NCI-H2196 treated with DMSO at 0.1 percent for 48 hours (cell line): ENCODE measurements at regions not wholly inside any gene's neighbourhood (a gene's known extent, or its start where the extent isn't known, plus 50 kb on each side); places are given as distances from the start of the nearest gene placed in this dataset.
"Not testable (repeated sequence)": the region's sequence is repeated elsewhere in the genome, so short reads cannot be mapped to it uniquely, and the experiment has no call there.

Experiments used
- DNase-seq: peaks from one replicate; lab custom pipeline; 2025; ENCODE audit not compliant: unreplicated experiment; lab: John Stamatoyannopoulos, UW

DNA sequence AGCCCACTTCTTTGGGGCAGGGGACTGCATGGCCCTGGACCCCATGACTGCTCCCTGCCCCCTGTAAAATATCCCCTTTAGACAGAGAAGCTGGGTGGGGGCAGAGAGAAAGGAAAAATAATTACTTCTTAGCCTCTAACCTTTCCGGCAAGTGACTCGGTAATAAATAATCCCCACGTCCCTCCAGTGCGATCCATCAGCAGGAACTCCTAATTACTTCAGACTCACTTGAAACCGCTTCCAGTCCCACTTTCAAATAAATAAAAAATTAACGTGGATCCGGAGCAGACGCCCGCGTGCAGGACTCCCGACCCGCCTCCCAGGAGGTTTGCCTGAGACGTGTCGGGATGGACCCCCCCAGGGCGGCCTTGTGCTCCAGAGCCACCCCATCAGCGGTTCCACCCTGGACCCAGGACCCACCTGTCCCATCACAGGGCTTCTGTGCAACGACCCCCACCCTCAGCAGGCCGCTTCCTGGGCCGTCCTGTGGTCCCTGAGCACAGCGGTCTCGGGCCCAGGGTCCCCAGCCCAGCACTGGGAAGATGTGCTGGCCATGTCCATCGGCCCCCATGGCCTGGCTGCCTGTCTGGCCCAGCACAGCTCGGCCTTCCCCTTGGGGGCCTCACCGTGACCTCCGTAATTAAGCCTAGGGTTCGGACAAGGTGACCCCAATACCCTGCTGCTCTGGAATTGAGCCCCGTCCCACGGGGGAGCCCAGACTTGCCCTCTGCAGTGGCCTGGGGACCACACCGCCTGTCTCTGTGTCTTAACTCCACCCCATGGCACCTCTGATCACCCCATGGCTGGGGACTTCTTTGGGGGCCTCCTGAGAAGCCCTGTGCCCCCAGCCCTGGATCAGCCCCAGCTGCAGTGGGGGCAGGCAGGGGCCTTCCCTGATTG, 108.0 kb downstream of the UNCX start:
- no peak for DNase-seq

DNA sequence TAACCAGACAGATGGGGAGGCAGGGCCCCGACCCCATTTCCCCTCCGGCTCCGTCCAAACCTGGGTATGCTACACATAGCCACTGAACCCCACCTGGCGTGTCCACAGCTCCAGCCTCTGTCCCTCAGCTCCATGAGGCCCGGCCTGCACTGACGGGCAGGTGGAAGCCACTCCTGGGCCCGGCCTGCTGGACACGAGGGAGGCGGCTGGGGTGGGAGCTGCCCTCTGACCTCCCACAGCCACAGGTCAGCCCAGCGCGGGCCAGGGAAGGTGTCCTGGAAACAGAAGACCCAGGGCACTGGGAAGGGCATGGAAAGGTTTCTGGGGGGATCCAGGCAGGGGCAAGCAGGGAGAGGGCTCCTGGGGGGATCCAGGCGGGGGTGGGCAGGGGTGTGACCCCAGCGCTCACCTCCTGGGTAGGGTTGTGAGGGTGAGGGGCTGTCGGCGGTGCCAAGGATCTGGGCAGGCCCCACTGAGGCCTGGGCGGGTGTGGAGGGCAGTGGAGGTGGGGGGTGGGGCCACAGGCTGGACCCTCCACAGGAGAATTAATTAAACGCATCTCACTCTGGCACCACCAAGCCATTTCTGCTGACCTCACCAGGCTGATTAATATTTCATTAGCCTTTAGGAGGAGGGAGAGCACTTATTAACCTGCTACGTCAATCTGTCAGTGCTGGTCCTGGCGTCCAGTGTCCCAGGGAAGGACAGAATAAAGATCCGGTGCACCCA, 108.9 kb downstream of the UNCX start:
- no peak for DNase-seq

DNA sequence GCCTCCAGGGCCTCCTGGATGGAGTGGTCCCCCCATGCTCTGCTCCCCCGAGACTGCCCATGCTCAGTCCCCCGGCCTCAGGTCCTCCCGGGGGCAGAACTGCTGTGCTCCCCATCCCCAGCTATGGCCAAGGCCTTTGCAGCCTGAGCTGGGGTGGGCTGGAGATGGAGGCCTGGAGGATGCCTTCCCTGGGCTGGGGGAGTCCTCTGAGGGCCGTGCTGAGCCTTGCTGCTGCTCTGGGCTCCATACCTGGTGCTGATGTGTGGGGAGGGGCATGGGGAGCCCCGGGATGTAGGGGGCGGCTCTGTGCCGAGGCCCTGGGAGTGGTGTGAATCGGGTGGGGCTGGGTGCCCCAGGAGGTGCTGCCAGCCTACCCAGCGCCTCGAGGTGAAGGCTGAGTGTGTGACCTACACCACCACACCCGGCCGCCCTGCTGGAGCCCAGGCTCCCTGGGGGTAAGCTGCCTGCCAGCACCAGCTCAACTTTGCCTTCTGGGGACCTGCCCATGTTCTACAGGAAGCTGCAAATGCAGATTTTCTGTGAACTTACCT, 109.5 kb downstream of the UNCX start:
- DNase-seq, result no peak

DNA sequence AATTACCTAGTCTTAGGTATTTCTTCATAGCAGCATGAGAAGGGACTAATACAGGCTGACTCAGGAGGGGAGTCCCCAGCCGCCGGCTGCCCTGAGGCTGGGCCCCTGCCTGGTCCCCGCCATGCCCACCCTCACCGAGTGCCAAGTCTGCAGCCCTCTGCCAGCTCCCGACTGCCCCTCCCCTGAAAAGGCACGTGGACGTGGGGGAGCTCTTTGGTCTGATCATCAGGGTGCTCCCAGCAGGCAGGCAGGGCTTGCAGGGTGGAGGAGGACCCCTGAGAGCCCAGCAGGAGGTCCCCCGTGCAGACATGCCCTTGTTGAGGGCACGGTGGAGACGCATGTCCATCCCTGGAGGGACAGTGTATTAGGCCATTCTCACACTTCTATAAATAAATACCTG, 110.9 kb downstream of the UNCX start:
- DNase-seq, result no peak

DNA sequence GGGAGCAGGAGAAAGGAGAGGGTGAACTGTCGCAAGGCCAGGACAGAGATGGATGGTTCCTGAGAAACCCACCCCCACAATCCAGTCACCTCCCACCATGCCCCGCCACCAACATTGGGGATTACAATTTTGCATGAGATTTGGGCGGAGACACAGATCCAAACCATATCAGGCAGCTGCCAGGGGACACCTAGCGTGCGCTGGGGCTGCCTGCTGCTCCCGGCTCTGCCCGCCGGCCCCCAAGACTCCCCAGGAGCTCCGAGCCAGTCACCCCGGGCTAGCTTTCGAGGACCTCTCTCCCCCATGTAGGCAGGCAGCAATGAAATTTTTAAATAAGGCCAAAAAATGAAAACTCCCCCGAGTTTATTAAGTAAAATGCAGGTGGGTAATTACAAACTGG, 111.7 kb downstream of the UNCX start:
- no peak for DNase-seq

DNA sequence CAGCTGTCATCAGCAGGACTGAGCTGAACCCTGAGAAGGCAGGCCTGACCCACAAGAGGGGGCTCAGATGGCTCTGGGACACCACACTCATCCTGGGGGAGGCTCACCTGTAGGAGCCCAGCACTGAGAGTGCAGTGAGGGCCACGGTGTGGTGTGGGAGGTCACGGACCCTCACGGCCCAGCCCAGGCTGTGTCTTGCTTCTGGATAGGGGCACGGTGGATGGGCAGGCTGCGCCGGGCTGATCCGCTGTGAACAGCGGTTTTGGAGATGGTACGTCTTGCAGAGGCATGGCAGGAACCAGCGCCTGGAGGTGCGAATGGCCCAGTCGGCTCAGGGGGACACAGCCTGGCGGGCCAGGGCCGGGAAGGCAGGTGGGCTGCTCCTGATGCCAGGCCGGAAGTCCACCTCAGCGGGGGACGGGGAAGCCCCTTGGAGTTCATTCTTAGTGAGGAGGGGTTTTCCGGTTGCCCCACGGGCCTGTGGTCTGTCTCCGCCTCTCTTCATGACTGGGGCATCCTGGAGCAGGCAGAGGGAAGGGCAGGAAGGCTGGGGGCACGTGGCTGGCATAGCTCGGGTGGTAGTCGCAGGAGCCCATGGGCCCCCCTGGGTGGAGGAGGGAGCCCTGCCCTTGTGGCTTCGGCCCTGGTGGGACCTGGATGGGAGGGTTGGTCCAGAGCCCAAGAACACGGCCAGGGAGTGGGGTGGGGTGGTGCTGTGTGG, 112.5 kb downstream of the UNCX start:
- no peak for DNase-seq

DNA sequence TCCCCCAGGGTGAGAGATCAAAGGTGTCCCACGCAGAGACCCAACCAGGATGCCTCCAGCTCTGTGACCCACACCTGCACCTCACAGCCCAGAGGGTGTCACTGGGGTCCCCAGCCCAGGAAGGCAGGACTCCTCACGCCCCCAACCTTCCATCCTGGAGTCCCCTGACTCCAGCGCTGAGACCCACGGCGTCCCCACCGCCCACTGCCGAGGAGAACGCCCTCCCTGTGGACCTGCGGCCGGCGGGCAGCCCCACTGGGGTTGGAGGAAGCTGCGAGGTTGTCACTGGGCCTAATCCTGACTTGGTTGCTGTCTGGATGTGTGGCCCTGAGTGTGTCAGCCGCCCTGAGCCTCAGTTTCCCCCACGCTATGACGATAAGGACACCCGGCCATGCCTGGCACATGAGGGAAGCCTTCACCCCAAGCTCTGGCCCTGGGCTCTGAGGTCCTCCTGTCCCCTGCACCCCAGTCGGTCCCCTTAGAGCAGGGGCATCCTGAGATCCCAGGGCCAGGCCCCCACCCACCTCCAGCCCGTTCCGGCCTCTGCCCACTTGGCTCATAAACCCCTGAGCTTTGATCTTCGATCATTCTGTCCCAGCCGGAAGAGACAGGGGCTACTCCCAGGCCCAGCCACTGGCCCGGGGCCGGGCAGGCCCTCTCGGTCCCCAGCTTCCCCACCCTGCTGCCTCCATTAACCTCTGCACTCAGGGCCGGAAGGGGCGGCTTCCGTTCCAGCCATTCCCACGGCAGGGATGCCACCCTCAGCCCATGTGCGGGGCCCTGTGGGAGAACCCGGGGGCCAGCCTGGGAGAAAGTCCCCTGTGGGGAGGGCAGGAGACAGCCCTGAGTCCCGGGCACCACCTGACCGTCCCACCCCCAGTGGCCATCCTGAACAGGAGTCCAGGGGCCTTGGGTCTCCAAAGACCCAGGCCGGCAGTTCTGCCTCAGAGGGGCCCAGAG, 113.2 kb downstream of the MICALL2 start:
- DNase-seq, result no peak

DNA sequence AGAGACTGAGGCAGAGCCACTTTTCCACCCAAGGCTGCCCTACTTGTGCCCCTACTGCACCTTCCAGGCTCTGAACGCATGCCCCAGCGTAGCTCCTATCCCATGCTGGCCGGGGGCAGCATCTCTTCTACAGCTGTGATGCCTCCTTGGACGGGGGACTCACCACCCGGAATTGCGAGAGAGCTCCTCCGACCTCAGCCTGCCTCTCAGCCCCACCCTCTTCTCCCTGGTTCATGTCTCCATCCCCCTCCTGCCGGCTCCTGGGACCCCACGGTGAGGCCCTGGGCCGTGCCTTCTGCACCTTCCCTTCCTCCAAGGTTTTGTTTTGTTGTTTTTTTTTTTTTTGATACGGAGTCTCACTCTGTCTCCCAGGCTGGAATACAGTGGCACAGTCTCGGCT, 112.4 kb downstream of the MICALL2 start:
- DNase-seq, result no peak

DNA sequence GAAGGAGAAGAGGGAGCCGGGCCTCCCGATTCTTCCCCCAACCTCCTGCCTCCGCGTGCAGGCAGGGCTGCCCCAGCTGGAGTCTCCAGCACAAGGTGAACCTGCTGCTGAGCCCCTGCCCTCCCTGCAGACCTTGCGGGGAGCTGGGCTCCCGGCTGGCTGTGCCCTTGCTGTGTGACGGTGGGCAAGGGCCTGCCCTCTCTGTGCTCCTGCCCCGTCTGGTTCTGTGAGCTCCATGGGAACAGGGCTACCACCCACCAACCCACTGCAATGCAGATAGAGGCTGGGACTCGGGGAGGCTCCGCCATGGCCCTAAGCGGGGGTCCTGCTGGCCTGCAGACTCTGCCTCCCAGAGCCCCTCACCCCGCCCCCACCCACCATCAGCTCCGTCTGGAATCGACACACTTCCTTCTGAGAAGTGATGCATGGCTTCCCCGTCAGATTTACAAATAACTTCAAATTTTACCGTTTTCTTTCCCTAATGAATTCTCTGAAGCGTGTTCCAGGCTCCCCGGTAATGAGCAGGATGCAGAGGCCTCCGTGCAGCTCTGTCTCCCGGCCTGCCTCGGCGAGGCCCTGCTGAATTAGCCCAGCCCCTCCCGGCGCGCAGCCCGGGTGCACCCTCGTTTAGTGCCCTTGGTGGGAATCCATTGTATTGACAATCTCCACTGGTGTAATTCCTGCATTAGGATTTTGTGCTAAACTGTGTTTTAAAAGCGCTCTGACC, 111.0 kb downstream of the MICALL2 start:
- DNase-seq, result no peak

DNA sequence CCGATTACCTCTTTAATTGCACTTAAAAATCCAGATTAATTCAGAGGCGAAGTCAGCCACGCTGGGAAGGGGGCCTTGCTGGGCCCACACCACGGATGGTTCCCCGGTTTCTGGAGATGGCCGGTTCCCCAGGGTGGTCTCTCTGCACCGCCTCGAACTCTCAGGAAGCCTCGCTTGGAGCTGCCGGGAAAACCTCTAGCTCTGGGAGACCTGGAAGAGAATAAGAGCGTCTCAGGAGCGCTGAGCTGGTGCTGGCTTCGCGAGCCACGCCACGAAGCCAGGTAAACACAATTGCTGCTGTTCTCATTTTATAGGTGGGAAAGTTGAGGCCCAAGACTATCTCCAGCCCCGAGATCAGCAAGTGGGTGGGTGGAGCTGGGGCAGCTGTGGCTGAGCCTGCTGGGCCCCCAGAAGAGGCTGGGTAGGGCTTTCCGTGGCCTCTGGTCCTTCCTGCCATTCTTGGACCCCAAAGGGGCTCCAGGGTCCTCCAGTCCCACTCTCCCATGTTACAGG, 110.4 kb downstream of the MICALL2 start:
- DNase-seq, result no peak

DNA sequence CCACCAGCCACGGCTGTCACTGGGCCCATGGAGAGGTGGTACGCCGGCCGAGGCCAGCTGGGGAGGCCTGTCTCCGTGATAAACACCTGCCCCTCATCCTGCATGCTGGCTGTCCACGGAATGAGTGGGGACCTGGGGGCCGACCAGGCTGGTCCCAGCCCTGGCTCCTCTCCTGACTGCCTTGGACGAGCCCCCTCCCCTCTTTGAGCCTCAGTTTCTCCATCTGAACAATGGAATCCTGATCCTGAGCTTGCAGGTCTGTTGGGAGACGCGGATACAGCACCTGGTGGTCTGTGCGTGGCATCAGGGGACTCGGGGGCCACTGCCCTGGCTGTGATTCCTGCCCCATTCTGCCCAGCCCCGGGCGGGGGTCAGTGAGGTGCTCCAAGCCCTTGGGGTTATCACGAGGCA, 109.9 kb downstream of the MICALL2 start:
- DNase-seq, result no peak

DNA sequence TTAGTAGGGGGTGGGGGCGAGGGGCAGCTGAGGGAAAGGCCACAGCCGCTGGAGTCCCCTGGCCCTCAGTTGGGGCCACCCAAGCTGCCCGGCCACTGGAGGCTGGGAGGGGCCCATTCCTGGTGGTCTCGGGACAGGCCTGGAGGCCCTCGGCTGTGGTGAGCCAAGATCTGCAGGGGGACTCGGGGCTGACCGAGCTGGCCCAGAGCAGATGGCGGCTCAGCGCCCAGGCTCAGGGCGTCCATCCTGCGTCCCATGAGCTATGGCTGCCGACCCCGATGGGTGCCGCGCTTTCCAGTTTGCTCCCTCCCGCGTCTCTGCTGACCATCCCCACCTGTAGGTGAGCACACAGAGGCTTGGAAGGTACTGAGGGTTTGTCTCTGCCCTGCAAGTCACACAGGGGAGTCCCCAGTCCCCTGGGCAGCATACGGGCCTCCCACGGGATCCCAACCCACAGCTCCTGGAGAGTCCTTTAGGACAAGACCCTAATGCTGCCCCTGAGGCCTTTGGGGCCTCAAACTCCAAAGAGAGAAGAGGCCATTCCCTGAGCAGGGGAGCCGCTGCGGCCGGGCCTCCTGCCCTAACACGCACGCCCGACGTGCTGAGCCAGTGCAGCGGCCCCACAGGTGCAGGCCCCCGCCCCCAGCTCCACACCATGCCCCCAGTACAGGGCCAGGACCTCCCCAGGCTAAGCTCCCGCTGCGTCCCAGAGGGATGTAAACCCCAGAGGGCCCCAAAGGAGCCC, 107.2 kb downstream of the MICALL2 start:
- DNase-seq, result no peak

DNA sequence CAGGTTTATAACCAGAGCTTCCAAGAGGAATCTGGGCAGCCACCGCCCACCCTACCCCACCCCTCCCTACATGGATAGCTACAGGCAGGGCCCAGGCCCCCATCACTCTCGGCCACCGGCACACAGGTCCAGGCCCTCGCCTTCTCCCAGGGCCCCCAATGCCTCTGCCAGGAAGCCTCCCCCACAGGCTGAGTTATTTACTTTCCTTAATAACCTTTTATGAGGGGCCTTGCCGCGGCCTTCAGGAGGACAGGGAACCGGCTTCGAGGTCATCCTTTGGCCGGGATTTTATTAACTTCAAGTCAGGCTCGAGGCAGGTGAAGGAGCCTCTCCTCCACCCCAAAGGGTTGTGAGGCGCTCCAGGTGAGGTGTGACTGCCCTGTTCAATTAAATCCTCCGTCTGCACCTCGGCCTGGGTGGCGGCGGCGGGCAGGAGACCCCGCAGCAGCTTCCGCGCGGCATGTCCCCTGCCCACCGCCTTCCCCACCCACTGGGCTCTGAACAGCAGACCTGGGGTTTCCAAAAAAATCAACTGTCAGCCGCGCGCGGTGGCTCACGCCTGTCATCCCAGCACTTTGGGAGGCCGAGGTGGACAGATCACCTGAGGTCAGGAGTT, 106.5 kb downstream of the MICALL2 start:
- DNase-seq, result no peak

DNA sequence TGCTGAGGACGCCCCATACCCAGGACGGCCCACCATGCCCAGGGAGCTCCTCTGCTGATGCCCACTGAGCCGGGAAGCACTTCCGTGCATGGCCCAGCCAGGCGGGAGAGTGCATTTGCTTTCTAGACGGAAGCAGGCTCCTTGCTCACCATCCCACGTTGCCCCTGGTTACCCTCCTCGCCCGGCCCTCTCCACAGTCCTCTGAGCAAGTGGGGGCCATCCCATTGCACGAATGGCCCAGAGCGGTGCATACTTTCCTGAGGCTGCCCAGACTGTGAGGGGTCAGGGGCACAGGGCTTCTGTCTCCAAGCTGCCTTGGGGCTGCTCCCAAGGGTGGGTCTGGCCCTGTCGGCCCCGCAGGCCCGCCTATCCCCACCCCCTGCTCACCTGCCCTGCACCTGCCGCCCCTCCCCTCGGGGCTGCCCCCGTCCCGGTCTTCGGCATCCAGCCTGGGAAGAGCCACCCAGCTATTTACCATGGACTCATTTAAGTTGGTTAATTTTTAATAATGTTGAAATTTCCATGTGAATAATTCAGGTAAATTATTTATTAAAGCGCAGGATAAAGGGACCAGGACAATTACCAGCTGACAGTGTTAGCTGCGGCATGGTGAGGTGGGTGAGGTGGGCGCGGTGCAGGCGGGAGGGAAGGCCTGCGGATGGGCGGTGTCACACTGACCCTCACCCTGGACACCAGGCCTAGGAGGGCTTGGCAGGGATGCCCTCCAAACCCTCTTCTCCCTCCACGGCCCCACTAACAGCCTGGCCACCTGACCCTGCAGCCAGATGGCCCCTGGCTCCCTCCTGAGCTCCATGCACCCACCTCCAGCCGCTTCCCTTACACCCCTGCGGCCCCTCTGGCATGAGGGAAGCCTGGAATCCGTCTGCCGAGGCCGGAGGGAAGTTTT, 104.4 kb downstream of the MICALL2 start:
- DNase-seq, result no peak

DNA sequence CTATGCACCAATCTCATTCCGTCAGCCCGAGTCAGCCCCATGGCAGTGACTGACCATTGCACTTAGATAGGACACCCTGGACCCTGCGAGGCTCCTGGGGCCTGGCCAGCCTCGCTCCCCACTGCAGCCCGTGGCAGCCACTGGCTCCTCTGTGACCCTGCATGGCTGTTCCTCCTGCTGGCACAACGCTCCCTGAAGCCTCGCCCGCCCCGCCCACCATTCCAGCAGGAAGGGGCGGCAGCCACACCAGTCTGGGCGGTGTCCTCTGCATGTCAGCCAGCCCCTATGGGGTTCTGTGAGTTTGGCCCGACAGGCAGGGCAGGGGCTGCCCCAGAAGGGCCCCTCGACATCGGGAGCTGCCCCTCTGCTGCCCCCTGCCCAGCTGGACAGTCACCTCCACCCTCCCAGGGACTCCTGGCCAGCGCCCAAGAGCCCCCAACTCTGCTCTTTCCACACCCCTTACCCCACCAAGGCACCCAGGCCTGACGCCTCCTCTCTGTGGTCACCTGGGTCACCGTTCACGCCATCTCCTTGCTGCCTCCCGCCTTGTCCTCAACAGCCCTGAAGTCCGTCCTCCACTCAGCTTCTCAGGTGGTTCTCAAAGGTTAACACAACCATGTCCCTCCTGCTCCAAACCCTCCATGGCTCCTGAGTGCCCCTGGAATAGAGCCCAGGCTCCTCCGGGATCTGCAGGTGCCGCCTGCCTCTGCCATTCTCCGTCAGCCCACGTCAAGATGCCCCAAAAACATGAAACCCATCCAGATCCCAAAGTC, 103.5 kb downstream of the MICALL2 start:
- no peak for DNase-seq

DNA sequence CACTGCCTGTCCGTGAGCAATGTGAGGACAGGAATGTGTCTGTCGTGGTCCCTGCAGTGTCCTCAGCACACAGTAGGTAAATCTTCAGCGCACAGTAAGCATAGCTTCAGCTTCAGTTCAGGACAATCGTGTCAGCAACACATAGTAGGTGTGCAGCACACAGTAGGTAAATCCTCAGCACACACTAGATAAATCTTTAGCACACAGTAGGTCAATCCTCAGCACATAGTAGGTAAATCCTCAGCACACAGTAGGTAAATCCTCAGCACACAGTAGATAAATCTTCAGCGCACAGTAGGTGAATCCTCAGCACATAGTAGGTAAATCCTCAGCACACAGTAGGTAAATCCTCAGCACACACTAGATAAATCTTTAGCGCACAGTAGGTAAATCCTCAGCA, 102.4 kb downstream of the MICALL2 start:
- DNase-seq, result not testable (repeated sequence)

DNA sequence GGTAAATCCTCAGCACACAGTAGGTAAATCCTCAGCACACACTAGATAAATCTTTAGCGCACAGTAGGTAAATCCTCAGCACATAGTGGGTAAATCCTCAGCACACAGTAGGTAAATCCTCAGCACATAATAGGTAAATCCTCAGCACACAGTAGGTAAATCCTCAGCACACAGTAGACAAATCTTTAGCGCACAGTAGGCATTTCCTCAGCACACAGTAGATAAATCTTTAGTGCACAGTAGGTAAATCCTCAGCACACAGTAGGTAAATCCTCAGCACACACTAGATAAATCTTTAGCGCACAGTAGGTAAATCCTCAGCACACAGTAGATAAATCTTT, 102.0 kb downstream of the MICALL2 start:
- DNase-seq, result not testable (repeated sequence)
